Vagina (tissue), 2 donors: ENCODE measurements at regions not wholly inside any gene's neighbourhood (a gene's known extent, or its start where the extent isn't known, plus 50 kb on each side); places are given as distances from the start of the nearest gene placed in this dataset.

Source experiments
- POLR2A ChIP-seq, 2 donors: fragments of 450-650 bp; IDR thresholded peaks; one replicate each; pipeline ENCODE4 v1.6.1; 2017; ENCODE audit warnings: antibody characterized with exemption in 2 of 2, mild to moderate bottlenecking in 2 of 2, moderate library complexity in 2 of 2
- TF ChIP-seq, protein P1 (sequence below), 3 experiments: fragments of 450-650 bp in 2 of 3; fragments of 200-600 bp in 1 of 3; sonication (generic) in 1 of 3; IDR thresholded peaks; one replicate each; pipeline ENCODE4 v1.5.1; 2017 to 2019; ENCODE audit warnings: antibody characterized with exemption in 3 of 3, mild to moderate bottlenecking in 2 of 3, moderate library complexity in 2 of 3

- TF ChIP-seq, protein P1, sequence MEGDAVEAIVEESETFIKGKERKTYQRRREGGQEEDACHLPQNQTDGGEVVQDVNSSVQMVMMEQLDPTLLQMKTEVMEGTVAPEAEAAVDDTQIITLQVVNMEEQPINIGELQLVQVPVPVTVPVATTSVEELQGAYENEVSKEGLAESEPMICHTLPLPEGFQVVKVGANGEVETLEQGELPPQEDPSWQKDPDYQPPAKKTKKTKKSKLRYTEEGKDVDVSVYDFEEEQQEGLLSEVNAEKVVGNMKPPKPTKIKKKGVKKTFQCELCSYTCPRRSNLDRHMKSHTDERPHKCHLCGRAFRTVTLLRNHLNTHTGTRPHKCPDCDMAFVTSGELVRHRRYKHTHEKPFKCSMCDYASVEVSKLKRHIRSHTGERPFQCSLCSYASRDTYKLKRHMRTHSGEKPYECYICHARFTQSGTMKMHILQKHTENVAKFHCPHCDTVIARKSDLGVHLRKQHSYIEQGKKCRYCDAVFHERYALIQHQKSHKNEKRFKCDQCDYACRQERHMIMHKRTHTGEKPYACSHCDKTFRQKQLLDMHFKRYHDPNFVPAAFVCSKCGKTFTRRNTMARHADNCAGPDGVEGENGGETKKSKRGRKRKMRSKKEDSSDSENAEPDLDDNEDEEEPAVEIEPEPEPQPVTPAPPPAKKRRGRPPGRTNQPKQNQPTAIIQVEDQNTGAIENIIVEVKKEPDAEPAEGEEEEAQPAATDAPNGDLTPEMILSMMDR (IDR thresholded peaks at IDR 0.05): no peak
- no peak for TF ChIP-seq POLR2A (IDR thresholded peaks at IDR 0.05)
These were observed 386.9 kb upstream of the FAM174A start for GRCh38 chr5:100148239-100148638.
